ENCODE measurements at regions not wholly inside any gene's neighbourhood (a gene's known extent, or its start where the extent isn't known, plus 50 kb on each side); places are given as distances from the start of the nearest gene placed in this dataset.

- Histone ChIP-seq H3K4me3 (ENCODE audit: insufficient read length, low read depth) (no peak overlapping the region), H3K4me1 (ENCODE audit: insufficient read depth, insufficient read length) (peaks cover 7% of the 10 kb centered on the region), H3K27me3 (ENCODE audit: insufficient read depth, insufficient read length) (no peaks in the 10 kb centered on the region), H3K36me3 (ENCODE audit: insufficient read depth, insufficient read length, low read length) (no peaks in the 10 kb centered on the region), H3K9me3 (ENCODE audit: insufficient read depth, low read length) (peaks cover 5% of the 10 kb centered on the region; the same call in 1 of the 2 replicates), H3K9ac (ENCODE audit: insufficient read length, low read depth) (no peak overlapping the region)
- DNase-seq (ENCODE audit: low read depth, low spot score) = no peak
- TF ChIP-seq ZNF274 (IDR thresholded peaks at IDR 0.05; ENCODE audit: low read depth, low read length) (no peak), SUZ12 (IDR thresholded peaks at IDR 0.05; ENCODE audit: extremely low read depth, insufficient read depth, insufficient read length) (no peak), YY1 (IDR thresholded peaks at IDR 0.05; ENCODE audit: insufficient read depth, insufficient read length) (no peak)
Measured at GRCh38 chr2:134137182-134137611, 116.7 kb upstream of the MGAT5 start.

DNA sequence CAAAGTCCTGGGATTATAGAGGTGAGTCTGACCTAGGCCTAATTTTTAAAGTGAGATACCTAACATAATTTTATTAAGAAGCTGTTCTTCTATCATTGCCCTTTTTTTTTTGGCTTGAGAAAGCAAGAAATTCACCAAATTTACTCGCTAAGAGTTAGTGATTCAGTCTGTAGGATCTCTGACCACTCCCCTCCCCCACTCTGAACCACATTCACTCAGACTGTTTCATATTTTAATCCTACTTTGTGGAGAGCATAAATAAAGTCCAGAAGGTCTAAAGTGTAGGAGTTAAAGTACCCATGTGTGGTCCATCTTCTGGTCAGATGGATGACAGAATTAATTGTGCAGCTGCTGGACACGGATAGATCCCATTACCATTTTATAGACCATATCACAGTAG lies 115.8 kb upstream of the MGAT5 start:
- Histone ChIP-seq H3K4me3 (ENCODE audit: insufficient read length, low read depth) (no peak overlapping the region), H3K4me1 (ENCODE audit: insufficient read depth, insufficient read length) (peaks cover 7% of the 10 kb centered on the region), H3K27me3 (ENCODE audit: insufficient read depth, insufficient read length) (no peaks in the 10 kb centered on the region), H3K9me3 (ENCODE audit: insufficient read depth, low read length) (no peaks in the 10 kb centered on the region), H3K9ac (ENCODE audit: insufficient read length, low read depth) (no peak overlapping the region), H3K36me3 (ENCODE audit: insufficient read depth, insufficient read length, low read length) (no peaks in the 10 kb centered on the region)
- DNase-seq (ENCODE audit: low read depth, low spot score) = no peak
- TF ChIP-seq ZNF274 (IDR thresholded peaks at IDR 0.05; ENCODE audit: low read depth, low read length) = no peak
- no peak for TF ChIP-seq YY1 (IDR thresholded peaks at IDR 0.05; ENCODE audit: insufficient read depth, insufficient read length)
- no peak for TF ChIP-seq SUZ12 (IDR thresholded peaks at IDR 0.05; ENCODE audit: extremely low read depth, insufficient read depth, insufficient read length)

- Histone ChIP-seq H3K9ac (ENCODE audit: insufficient read length, low read depth) (no peak overlapping the region), H3K36me3 (ENCODE audit: insufficient read depth, insufficient read length, low read length) (no peaks in the 10 kb centered on the region), H3K4me3 (ENCODE audit: insufficient read length, low read depth) (no peak overlapping the region), H3K27me3 (ENCODE audit: insufficient read depth, insufficient read length) (no peaks in the 10 kb centered on the region), H3K9me3 (ENCODE audit: insufficient read depth, low read length) (no peaks in the 10 kb centered on the region), H3K4me1 (ENCODE audit: insufficient read depth, insufficient read length) (peaks cover 10% of the 10 kb centered on the region)
- no peak for DNase-seq (ENCODE audit: low read depth, low spot score)
- TF ChIP-seq SUZ12 (IDR thresholded peaks at IDR 0.05; ENCODE audit: extremely low read depth, insufficient read depth, insufficient read length) (no peak), YY1 (IDR thresholded peaks at IDR 0.05; ENCODE audit: insufficient read depth, insufficient read length) (no peak), ZNF274 (IDR thresholded peaks at IDR 0.05; ENCODE audit: low read depth, low read length) (no peak)
Measured at GRCh38 chr2:134139611-134140010, 114.3 kb upstream of the MGAT5 start.

DNA sequence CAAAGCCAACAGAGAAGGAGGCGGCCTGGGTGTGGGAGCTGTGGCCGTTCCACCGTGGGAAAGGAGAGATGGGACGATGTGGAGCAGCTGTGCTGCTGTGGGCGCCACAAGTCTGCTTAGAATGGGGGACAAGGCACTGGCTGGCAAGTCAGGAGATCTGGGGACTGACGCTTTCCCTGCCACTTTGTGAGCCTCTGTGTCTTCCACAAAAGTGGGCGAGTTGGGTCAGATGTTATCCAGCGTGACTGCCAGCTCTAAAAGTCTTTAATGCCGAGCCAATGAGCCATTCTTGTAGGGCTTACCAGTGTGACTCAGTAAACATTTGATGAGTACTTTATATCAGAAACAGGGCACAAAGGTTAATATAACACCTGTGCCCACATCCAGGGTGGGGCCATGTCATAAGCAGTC lies 113.6 kb upstream of the MGAT5 start:
- Histone ChIP-seq H3K4me1 (ENCODE audit: insufficient read depth, insufficient read length) (peaks cover 10% of the 10 kb centered on the region), H3K4me3 (ENCODE audit: insufficient read length, low read depth) (no peak overlapping the region), H3K27me3 (ENCODE audit: insufficient read depth, insufficient read length) (no peaks in the 10 kb centered on the region), H3K9me3 (ENCODE audit: insufficient read depth, low read length) (no peaks in the 10 kb centered on the region), H3K36me3 (ENCODE audit: insufficient read depth, insufficient read length, low read length) (no peaks in the 10 kb centered on the region), H3K9ac (ENCODE audit: insufficient read length, low read depth) (no peak overlapping the region)
- TF ChIP-seq ZNF274 (IDR thresholded peaks at IDR 0.05; ENCODE audit: low read depth, low read length) (no peak), SUZ12 (IDR thresholded peaks at IDR 0.05; ENCODE audit: extremely low read depth, insufficient read depth, insufficient read length) (no peak), YY1 (IDR thresholded peaks at IDR 0.05; ENCODE audit: insufficient read depth, insufficient read length) (no peak)
- no peak for DNase-seq (ENCODE audit: low read depth, low spot score)

- no peaks in the 10 kb centered on the region for H3K27me3 ChIP-seq (ENCODE audit: insufficient read depth, insufficient read length)
- peaks cover 16% of the 10 kb centered on the region for H3K4me1 ChIP-seq (ENCODE audit: insufficient read depth, insufficient read length)
- no peak overlapping the region for H3K4me3 ChIP-seq (ENCODE audit: insufficient read length, low read depth)
- peak; percentile 58 for DNase-seq (ENCODE audit: low read depth, low spot score)
- H3K9me3 ChIP-seq (ENCODE audit: insufficient read depth, low read length) = no peaks in the 10 kb centered on the region
- TF ChIP-seq SUZ12 (IDR thresholded peaks at IDR 0.05; ENCODE audit: extremely low read depth, insufficient read depth, insufficient read length) = no peak
- no peak for TF ChIP-seq ZNF274 (IDR thresholded peaks at IDR 0.05; ENCODE audit: low read depth, low read length)
- no peak for TF ChIP-seq YY1 (IDR thresholded peaks at IDR 0.05; ENCODE audit: insufficient read depth, insufficient read length)
- no peak overlapping the region for H3K9ac ChIP-seq (ENCODE audit: insufficient read length, low read depth)
- H3K36me3 ChIP-seq (ENCODE audit: insufficient read depth, insufficient read length, low read length) = no peaks in the 10 kb centered on the region
Measured at GRCh38 chr2:134141598-134142340, 112.1 kb upstream of the MGAT5 start.

GRCh38 chr2:134142341-134142738 lies 111.5 kb upstream of the MGAT5 start:
- no peak overlapping the region for H3K4me3 ChIP-seq (ENCODE audit: insufficient read length, low read depth)
- H3K9me3 ChIP-seq (ENCODE audit: insufficient read depth, low read length) = no peaks in the 10 kb centered on the region
- H3K27me3 ChIP-seq (ENCODE audit: insufficient read depth, insufficient read length) = no peaks in the 10 kb centered on the region
- no peak overlapping the region for H3K9ac ChIP-seq (ENCODE audit: insufficient read length, low read depth)
- peaks cover 16% of the 10 kb centered on the region for H3K4me1 ChIP-seq (ENCODE audit: insufficient read depth, insufficient read length)
- DNase-seq (ENCODE audit: low read depth, low spot score) = no peak
- TF ChIP-seq SUZ12 (IDR thresholded peaks at IDR 0.05; ENCODE audit: extremely low read depth, insufficient read depth, insufficient read length) (no peak), YY1 (IDR thresholded peaks at IDR 0.05; ENCODE audit: insufficient read depth, insufficient read length) (no peak), ZNF274 (IDR thresholded peaks at IDR 0.05; ENCODE audit: low read depth, low read length) (no peak)
- H3K36me3 ChIP-seq (ENCODE audit: insufficient read depth, insufficient read length, low read length) = no peaks in the 10 kb centered on the region

DNA sequence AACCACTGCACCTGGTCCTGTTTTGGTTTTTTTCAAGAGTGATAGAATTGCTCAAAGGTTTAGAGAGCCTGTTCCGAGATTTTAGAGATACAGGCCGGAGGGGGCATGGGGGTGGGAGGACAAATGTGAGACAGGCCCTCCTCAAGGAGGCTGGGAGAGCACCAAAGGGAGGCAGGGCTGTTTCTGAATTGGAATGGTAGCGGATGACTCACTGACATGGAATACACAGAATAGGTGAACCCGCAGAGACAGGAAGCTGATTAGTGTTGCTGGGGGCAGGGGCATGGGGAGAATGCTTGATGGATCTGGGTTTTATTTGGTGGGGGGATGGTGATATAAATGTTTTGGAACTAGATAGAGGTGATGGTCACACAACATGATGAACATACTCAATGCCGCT lies 111.0 kb upstream of the MGAT5 start:
- TF ChIP-seq YY1 (IDR thresholded peaks at IDR 0.05; ENCODE audit: insufficient read depth, insufficient read length) = no peak
- no peak for TF ChIP-seq ZNF274 (IDR thresholded peaks at IDR 0.05; ENCODE audit: low read depth, low read length)
- peaks cover 16% of the 10 kb centered on the region for H3K4me1 ChIP-seq (ENCODE audit: insufficient read depth, insufficient read length)
- DNase-seq (ENCODE audit: low read depth, low spot score) = no peak

More for the DNA sequence above, 111.0 kb upstream of the MGAT5 start:
- no peak overlapping the region for H3K4me3 ChIP-seq (ENCODE audit: insufficient read length, low read depth)
- no peaks in the 10 kb centered on the region for H3K9me3 ChIP-seq (ENCODE audit: insufficient read depth, low read length)
- H3K27me3 ChIP-seq (ENCODE audit: insufficient read depth, insufficient read length) = no peaks in the 10 kb centered on the region
- H3K9ac ChIP-seq (ENCODE audit: insufficient read length, low read depth) = no peak overlapping the region
- no peaks in the 10 kb centered on the region for H3K36me3 ChIP-seq (ENCODE audit: insufficient read depth, insufficient read length, low read length)
